ENCODE measurements at regions not wholly inside any gene's neighbourhood (a gene's known extent, or its start where the extent isn't known, plus 50 kb on each side); places are given as distances from the start of the nearest gene placed in this dataset.

- no peak for TF ChIP-seq POLR2A (IDR thresholded peaks at IDR 0.05)
- TF ChIP-seq CTCF (IDR thresholded peaks at IDR 0.05), result no peak
- ATAC-seq, result no peak
- no peaks in the 10 kb centered on the region for H3K27me3 ChIP-seq
These were observed 525.9 kb upstream of the MBL2 start for GRCh38 chr10:53298443-53298842.

GRCh38 chr10:53284615-53285182 lies 512.1 kb upstream of the MBL2 start:
- DNase-seq (no peak), ATAC-seq (no peak)
- 54 to 58% methylated on average over 4 of the region's 4 CpGs for WGBS, 2 donors
- Histone ChIP-seq H3K9me3 (no peaks in the 10 kb centered on the region), H3K27ac (no peak overlapping the region), H3K4me1 (no peaks in the 10 kb centered on the region), H3K27me3 (no peaks in the 10 kb centered on the region), H3K36me3 (replicated peaks in 1 of 2; ENCODE audit: insufficient read depth in 1 of 2, low read depth in 2 of 2) (no peaks in the 10 kb centered on the region), H3K4me3 (no peak overlapping the region)
- TF ChIP-seq CTCF (IDR thresholded peaks at IDR 0.05), result no peak
- no peak for TF ChIP-seq POLR2A (IDR thresholded peaks at IDR 0.05)
- intact Hi-C loops (cut with DNase I), result no loop called here

More at GRCh38 chr10:53298443-53298842, 525.9 kb upstream of the MBL2 start:
- no peak overlapping the region for H3K27ac ChIP-seq
- no peak for DNase-seq
- H3K4me1 ChIP-seq, result no peaks in the 10 kb centered on the region
- 71 to 76% methylated on average over 3 of the region's 3 CpGs for WGBS, 2 donors
- no peak overlapping the region for H3K4me3 ChIP-seq
- H3K36me3 ChIP-seq (replicated peaks in 1 of 2; ENCODE audit: insufficient read depth in 1 of 2, low read depth in 2 of 2), result no peaks in the 10 kb centered on the region
- intact Hi-C loops (cut with DNase I), result no loop called here
- H3K9me3 ChIP-seq, result no peaks in the 10 kb centered on the region

- no peaks in the 10 kb centered on the region for H3K9me3 ChIP-seq
- H3K4me1 ChIP-seq, result no peaks in the 10 kb centered on the region
- no peak overlapping the region for H3K4me3 ChIP-seq
- WGBS, 2 donors, result 33 to 58% methylated on average over 1 of the region's 1 CpG
- no peaks in the 10 kb centered on the region for H3K36me3 ChIP-seq (replicated peaks in 1 of 2; ENCODE audit: insufficient read depth in 1 of 2, low read depth in 2 of 2)
- H3K27me3 ChIP-seq, result no peaks in the 10 kb centered on the region
- intact Hi-C loops (cut with DNase I), result no loop called here
- H3K27ac ChIP-seq, result no peak overlapping the region
- TF ChIP-seq POLR2A (IDR thresholded peaks at IDR 0.05), result no peak
- TF ChIP-seq CTCF (IDR thresholded peaks at IDR 0.05), result no peak
- ATAC-seq (no peak), DNase-seq (no peak)
These were observed 504.2 kb upstream of the MBL2 start for GRCh38 chr10:53276797-53277196.

GRCh38 chr10:53269482-53269881 lies 496.9 kb upstream of the MBL2 start:
- Histone ChIP-seq H3K27me3 (no peaks in the 10 kb centered on the region), H3K27ac (no peak overlapping the region), H3K36me3 (replicated peaks in 1 of 2; ENCODE audit: insufficient read depth in 1 of 2, low read depth in 2 of 2) (no peaks in the 10 kb centered on the region), H3K9me3 (no peaks in the 10 kb centered on the region), H3K4me1 (no peaks in the 10 kb centered on the region), H3K4me3 (no peak overlapping the region)
- DNase-seq, result no peak
- WGBS, 2 donors, result 28 to 32% methylated on average over 2 of the region's 2 CpGs
- no peak for ATAC-seq
- TF ChIP-seq POLR2A (IDR thresholded peaks at IDR 0.05) (no peak), CTCF (IDR thresholded peaks at IDR 0.05) (no peak)
- intact Hi-C loops (cut with DNase I), result no loop called here

- no peak for ATAC-seq
These were observed 487.6 kb upstream of the MBL2 start for GRCh38 chr10:53260213-53260612.

More at GRCh38 chr10:53260213-53260612, 487.6 kb upstream of the MBL2 start:
- TF ChIP-seq POLR2A (IDR thresholded peaks at IDR 0.05) (no peak), CTCF (IDR thresholded peaks at IDR 0.05) (no peak)
- Histone ChIP-seq H3K27me3 (no peaks in the 10 kb centered on the region), H3K27ac (no peak overlapping the region), H3K4me3 (no peak overlapping the region), H3K4me1 (no peaks in the 10 kb centered on the region), H3K36me3 (replicated peaks in 1 of 2; ENCODE audit: insufficient read depth in 1 of 2, low read depth in 2 of 2) (no peaks in the 10 kb centered on the region), H3K9me3 (no peaks in the 10 kb centered on the region)
- 42 to 58% methylated on average over 1 of the region's 1 CpG for WGBS, 2 donors
- no peak for DNase-seq
- intact Hi-C loops (cut with DNase I), result no loop called here
